K562 (cell line): ENCODE measurements at regions not wholly inside any gene's neighbourhood (a gene's known extent, or its start where the extent isn't known, plus 50 kb on each side); places are given as distances from the start of the nearest gene placed in this dataset.
"Not testable (repeated sequence)": the region's sequence is repeated elsewhere in the genome, so short reads cannot be mapped to it uniquely, and the experiment has no call there.

ENCODE experiments used
- ATAC-seq: fragments of 200-7000 bp; cut with Tn5 transposase; 3 replicates; pipeline ENCODE4 v1.9.1; 2020; ENCODE audit warnings: moderate library complexity
- BruUV-seq: library from RNA; stranded (reverse); fragments of 400-500 nt; replicated peaks from 2 replicates; lab custom pipeline; 2021; lab: Mats Ljungman, UMichigan
- CTCF ChIA-PET: fragments of 300-600 bp; formaldehyde crosslinking; extraction: SDS; loops from one replicate; lab custom pipeline; 2021; ENCODE audit warnings: low intra/inter-chr PET ratio; lab: Yijun Ruan, JAX
- POLR2A ChIA-PET: fragments of 300-600, 350-650 bp; sonication (Branson Sonifier 250); formaldehyde crosslinking; extraction: SDS; loops from one replicate; lab custom pipeline; 2021; ENCODE audit warnings: antibody characterized with exemption, inconsistent platforms; lab: Yijun Ruan, JAX
- DNase-seq, 4 experiments: peaks; one replicate each; pipeline versions ENCODE4 v3.0.0 to v3.0.0-alpha.2; 2011 to 2018; ENCODE audit warnings: low spot score in 3 of 4, mixed read lengths in 3 of 4; ENCODE audit errors: extremely low read depth in 1 of 4
- FAIRE-seq: peaks from 2 replicates; lab custom pipeline; 2011; peaks lifted over from hg19 to GRCh38; lab: Jason Lieb, UNC
- H2AFZ ChIP-seq: 2 replicates; pipeline ENCODE4 v1.6.0; 2011; ENCODE audit warnings: low read depth, low read length, control low read depth, inconsistent platforms
- H3K27ac ChIP-seq: fragments of 200-600 bp; 3 replicates; pipeline ENCODE4 v1.8.0; 2011; ENCODE audit warnings: low read depth, mild to moderate bottlenecking, control low read depth, inconsistent platforms, low read length, moderate library complexity, mixed read lengths; ENCODE audit errors: extremely low read depth
- H3K27me3 ChIP-seq, 2 experiments: fragments of 300-600 bp in 1 of 2; 2 replicates in 1 of 2; 3 replicates in 1 of 2; pipeline versions ENCODE4 v1.6.0 to v1.8.0; 2011; ENCODE audit warnings: inconsistent platforms in 2 of 2, low read length in 2 of 2, mild to moderate bottlenecking in 1 of 2, mixed read lengths in 1 of 2, moderate library complexity in 1 of 2; ENCODE audit not compliant: control insufficient read depth in 2 of 2, insufficient read depth in 2 of 2
- H3K36me3 ChIP-seq: fragments of 300-600 bp; 3 replicates; pipeline ENCODE4 v1.8.0; 2011; ENCODE audit warnings: mild to moderate bottlenecking, low read length, inconsistent platforms; ENCODE audit not compliant: control insufficient read depth, insufficient read depth
- H3K4me1 ChIP-seq, 2 experiments: fragments of 200-600 bp in 1 of 2; replicated peaks in 1 of 2; 2 replicates in 1 of 2; 3 replicates in 1 of 2; pipeline versions ENCODE4 v1.5.1 to v1.8.0; 2011; ENCODE audit warnings: inconsistent platforms in 2 of 2, low read length in 2 of 2, mild to moderate bottlenecking in 1 of 2, mixed read lengths in 1 of 2, moderate library complexity in 1 of 2; ENCODE audit not compliant: control insufficient read depth in 2 of 2, insufficient read depth in 2 of 2
- H3K4me2 ChIP-seq: 2 replicates; pipeline ENCODE4 v1.6.1; 2011; ENCODE audit warnings: low read length, control low read depth, inconsistent platforms, mixed read lengths; ENCODE audit not compliant: insufficient read depth
- H3K4me3 ChIP-seq: fragments of 200-600 bp; sonication (generic), shearing (Covaris generic); 2 replicates; pipeline ENCODE4 v1.5.1; 2016; ENCODE audit warnings: control low read depth, inconsistent platforms
- H3K79me2 ChIP-seq: fragments of 200-600 bp; 3 replicates; pipeline ENCODE4 v1.8.0; 2011; ENCODE audit warnings: low read length, inconsistent platforms; ENCODE audit not compliant: control insufficient read depth, insufficient read depth
- H3K9ac ChIP-seq, 2 experiments: 2 replicates each; pipeline versions ENCODE4 v1.6.0 to v1.6.1; 2011; ENCODE audit warnings: low read depth in 2 of 2, low read length in 2 of 2, control low read depth in 1 of 2, inconsistent platforms in 1 of 2, mild to moderate bottlenecking in 1 of 2, mixed read lengths in 1 of 2; ENCODE audit not compliant: insufficient read depth in 1 of 2
- H3K9me1 ChIP-seq: one replicate; pipeline ENCODE4 v1.6.0; 2011; ENCODE audit warnings: inconsistent platforms, mild to moderate bottlenecking, low read length, moderate library complexity; ENCODE audit not compliant: control insufficient read depth, insufficient read depth
- H3K9me3 ChIP-seq: replicated peaks from 2 replicates; pipeline ENCODE4 v1.5.1; 2011; ENCODE audit warnings: low read depth, low read length, inconsistent platforms; ENCODE audit not compliant: control insufficient read depth, insufficient read depth
- H4K20me1 ChIP-seq: replicated peaks from 2 replicates; pipeline ENCODE4 v1.6.1; 2011; ENCODE audit warnings: low read length, inconsistent platforms, mixed read lengths; ENCODE audit not compliant: control insufficient read depth, insufficient read depth
- ARID1B ChIP-seq: fragments of 450-650 bp; IDR thresholded peaks from 2 replicates; pipeline ENCODE4 v1.6.1; 2016; ENCODE audit warnings: antibody characterized with exemption, mild to moderate bottlenecking, inconsistent platforms
- ARNT ChIP-seq, 2 experiments: fragments of 450-650 bp; IDR thresholded peaks; 2 replicates each; pipeline ENCODE4 v1.6.1; 2016; ENCODE audit warnings: mild to moderate bottlenecking in 1 of 2
- C11orf30 ChIP-seq: fragments of 450-650 bp; IDR thresholded peaks from 2 replicates; pipeline ENCODE4 v1.6.1; 2016; ENCODE audit warnings: low read depth, mild to moderate bottlenecking
- CC2D1A ChIP-seq: fragments of 450-650 bp; IDR thresholded peaks from 2 replicates; pipeline ENCODE4 v1.6.1; 2017; ENCODE audit warnings: mild to moderate bottlenecking
- EP400 ChIP-seq: fragments of 450-650 bp; IDR thresholded peaks from 2 replicates; pipeline ENCODE4 v1.6.1; 2017; ENCODE audit warnings: antibody characterized with exemption, mild to moderate bottlenecking, moderate library complexity
- JUND ChIP-seq, 2 experiments: IDR thresholded peaks; 2 replicates in 1 of 2; 3 replicates in 1 of 2; pipeline ENCODE4 v1.6.1; 2011; ENCODE audit warnings: borderline replicate concordance in 2 of 2, low read depth in 2 of 2, low read length in 2 of 2, improper control_type of control experiment in 1 of 2, missing biosample characterization in 1 of 2, missing genetic modification characterization in 1 of 2, missing genetic modification reagents in 1 of 2
- KDM1A ChIP-seq, 2 experiments: fragments of 450-650 bp; IDR thresholded peaks; 2 replicates each; pipeline ENCODE4 v1.6.1; 2016; ENCODE audit warnings: mild to moderate bottlenecking in 2 of 2
- MAFK ChIP-seq: IDR thresholded peaks from 2 replicates; pipeline ENCODE4 v1.6.1; 2011; ENCODE audit warnings: low read length, improper control_type of control experiment
- MYC ChIP-seq, 2 experiments: fragments of 250-450 bp in 1 of 2; sonication (Bioruptor Pico) in 1 of 2; IDR thresholded peaks; 2 replicates each; pipeline versions ENCODE4 v1.5.1 to v1.6.1; 2012 to 2021; ENCODE audit warnings: low read depth in 2 of 2, borderline replicate concordance in 1 of 2, improper control_type of control experiment in 1 of 2, low read length in 1 of 2, mild to moderate bottlenecking in 1 of 2, moderate library complexity in 1 of 2
- NFIC ChIP-seq: fragments of 450-650 bp; IDR thresholded peaks from 2 replicates; pipeline ENCODE4 v1.6.1; 2017; ENCODE audit warnings: mild to moderate bottlenecking, inconsistent platforms
- NRF1 ChIP-seq, 2 experiments: fragments of 450-650 bp; IDR thresholded peaks in 1 of 2; conservative IDR thresholded peaks in 1 of 2; 2 replicates each; pipeline ENCODE4 v1.6.1; 2014; ENCODE audit warnings: mild to moderate bottlenecking in 2 of 2
- PRDM10 ChIP-seq: fragments of 450-650 bp; IDR thresholded peaks from 2 replicates; pipeline ENCODE4 v1.6.1; 2018; ENCODE audit not compliant: partially characterized antibody
- RCOR1 ChIP-seq, 2 experiments: IDR thresholded peaks; 2 replicates each; pipeline ENCODE4 v1.6.1; 2012; ENCODE audit warnings: low read depth in 2 of 2, low read length in 2 of 2, borderline replicate concordance in 1 of 2, improper control_type of control experiment in 1 of 2
- SMAD4 ChIP-seq: fragments of 250-450 bp; sonication (Bioruptor Pico); conservative IDR thresholded peaks from 2 replicates; pipeline ENCODE4 v1.8.0; 2021; ENCODE audit warnings: inconsistent platforms, mild to moderate bottlenecking, moderate library complexity
- TEAD4 ChIP-seq, 2 experiments: sonication (generic) in 1 of 2; formaldehyde crosslinking in 1 of 2; IDR thresholded peaks; 2 replicates each; pipeline versions ENCODE4 v1.6.1 to v1.8.0; 2012 to 2022; ENCODE audit warnings: borderline replicate concordance in 1 of 2, inconsistent platforms in 1 of 2, low read length in 1 of 2, mild to moderate bottlenecking in 1 of 2, missing genetic modification reagents in 1 of 2
- TRIM28 ChIP-seq: fragments of 450-650 bp; IDR thresholded peaks from 2 replicates; pipeline ENCODE4 v1.6.1; 2017
- ZEB2 ChIP-seq: fragments of 450-650 bp; IDR thresholded peaks from 2 replicates; pipeline ENCODE4 v1.6.1; 2016
- WGBS: fragments of 100-300 bp; shearing (Covaris generic); methylation state at CpG from one replicate; pipeline ENCODE4 v1.1.6; 2016; ENCODE audit warnings: low coverage, mixed read lengths; ENCODE audit not compliant: insufficient coverage; ENCODE audit errors: missing lambda C conversion rate; 5-methylcytosine and 5-hydroxymethylcytosine counted together
- in situ Hi-C: fragments of 300-500 bp; cut with MboI; formaldehyde crosslinking; loops from 4 replicates; pipeline ENCODE4 v1.15.0; 2018; ENCODE audit warnings: inconsistent platforms, mixed read lengths
- intact Hi-C: fragments of 100-400 bp; cut with micrococcal nuclease; formaldehyde crosslinking; loops from 2 replicates; pipeline ENCODE4 v1.14.2; 2022

GRCh38 chr11:3443700-3444419, 64.9 kb upstream of the ZNF195 start (continued):
- TF ChIP-seq ARNT (IDR thresholded peaks at IDR 0.05), result peak in 1 of 2 experiments; percentile 70; a peak in 1 of 4 replicates
- TF ChIP-seq TEAD4 (IDR thresholded peaks at IDR 0.05; ENCODE audit: low read length), result peak; percentile 45
- not testable (repeated sequence) for TF ChIP-seq TEAD4 (CRISPR knock-in tag; IDR thresholded peaks at IDR 0.05; ENCODE audit: borderline replicate concordance)

GRCh38 chr11:3437441-3437840, 58.5 kb upstream of the ZNF195 start:
- Histone ChIP-seq H3K27ac (0 out of 3 replicates have a peak overlapping the region, but pooled peaks have one; percentile 2), H3K4me2 (peak overlapping the region; percentile 42), H2AFZ (peak overlapping the region; percentile 78)
- H3K27me3 ChIP-seq; in situ Hi-C loops; CTCF ChIA-PET; H4K20me1 ChIP-seq; BruUV-seq; H3K4me1 ChIP-seq; H3K36me3 ChIP-seq; H3K79me2 ChIP-seq; H3K9ac ChIP-seq; ATAC-seq; H3K9me1 ChIP-seq; POLR2A ChIA-PET; intact Hi-C loops; H3K9me3 ChIP-seq; H3K4me3 ChIP-seq; TF ChIP-seq MYC (CRISPR knock-in tag; IDR thresholded peaks at IDR 0.05; ENCODE audit: borderline replicate concordance, low read depth): not testable (repeated sequence)
- WGBS, result 0% methylated on average over 14 of the region's 14 CpGs
- DNase-seq (peak; percentile 8 to 84 (median 11)), FAIRE-seq (peak; percentile 81)
- TF ChIP-seq C11orf30 (peak; percentile 100), MAFK (peak; percentile 98), TRIM28 (0 out of 2 replicates have a peak, but pooled peaks have one; percentile 36), MYC (IDR thresholded peaks at IDR 0.05; ENCODE audit: low read depth, low read length) (0 out of 2 replicates have a peak, but pooled peaks have one; percentile 17), SMAD4 (0 out of 2 replicates have a peak, but pooled peaks have one; percentile 35), ARID1B (peak; percentile 79), KDM1A (IDR thresholded peaks at IDR 0.05) (peak; percentile 56 to 63; a peak in 3 of 4 replicates), JUND (IDR thresholded peaks at IDR 0.05; ENCODE audit: borderline replicate concordance, low read depth, low read length) (peak; percentile 59; the same call in 1 of the 2 replicates), JUND (tag; IDR thresholded peaks at IDR 0.05; ENCODE audit: borderline replicate concordance, low read depth, low read length) (peak; percentile 29; the same call in 1 of the 3 replicates), PRDM10 (peak; percentile 7), CC2D1A (0 out of 2 replicates have a peak, but pooled peaks have one; percentile 15), NFIC (peak; percentile 39; the same call in 1 of the 2 replicates), RCOR1 (IDR thresholded peaks at IDR 0.05; ENCODE audit: borderline replicate concordance in 1 of 2, low read depth in 2 of 2, low read length in 2 of 2) (peak in 1 of 2 experiments; percentile 62; a peak in 1 of 4 replicates), NRF1 (conservative IDR thresholded peaks at IDR 0.05 in 1 of 2, IDR thresholded peaks at IDR 0.05 in 1 of 2) (peak in 1 of 2 experiments; percentile 12; a peak in 1 of 4 replicates), EP400 (peak; percentile 46; the same call in 1 of the 2 replicates), ZEB2 (peak; percentile 33; the same call in 1 of the 2 replicates)
